Activated naive CD4-positive, alpha-beta T cell treated with anti-CD3 and anti-CD28 coated beads, Interleukin-2, amount 50 U/mL, for 72 hours (primary cell): ENCODE measurements at regions not wholly inside any gene's neighbourhood (a gene's known extent, or its start where the extent isn't known, plus 50 kb on each side); places are given as distances from the start of the nearest gene placed in this dataset.

Experiments used
- ATAC-seq, 2 donors: fragments of 150-1000 bp; cut with Tn5 transposase; 2 replicates each; pipeline ENCODE4 v1.10.0; 2021; ENCODE audit warnings: mild to moderate bottlenecking in 2 of 2, moderate library complexity in 2 of 2
- DNase-seq, 2 donors: peaks; one replicate each; pipeline ENCODE4 v3.0.0; 2021 to 2022; ENCODE audit warnings: low spot score in 2 of 2
- H3K27ac Mint-ChIP-seq, 2 donors: one replicate each; pipeline ENCODE4 v1.8.0; 2022; ENCODE audit warnings: mild to moderate bottlenecking in 2 of 2, mixed read lengths in 2 of 2
- H3K36me3 Mint-ChIP-seq, 2 donors: one replicate each; pipeline ENCODE4 v1.8.0; 2022; ENCODE audit warnings: mixed read lengths in 2 of 2
- H3K9me3 Mint-ChIP-seq, 2 donors: one replicate each; pipeline ENCODE4 v1.8.0; 2022; ENCODE audit warnings: mixed read lengths in 2 of 2

DNA sequence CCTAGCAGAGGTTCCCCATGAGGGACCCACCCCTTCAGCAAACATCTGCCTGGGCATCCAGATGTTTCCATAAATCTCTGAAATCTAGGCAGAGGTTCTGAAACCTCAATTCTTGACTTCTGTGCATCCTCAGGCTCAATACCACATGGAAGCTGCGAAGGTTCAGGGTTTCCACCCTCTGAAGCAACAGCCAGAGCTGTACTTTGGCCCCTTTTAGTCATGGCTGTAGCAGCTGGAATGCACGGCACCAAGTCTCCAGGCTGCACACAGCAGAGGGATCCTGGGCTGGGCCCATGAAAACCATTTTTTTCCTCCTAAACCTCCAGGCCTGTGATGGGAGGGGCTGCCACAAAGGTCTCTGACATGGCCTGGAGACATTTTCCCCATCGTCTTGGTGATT lies 93.0 kb upstream of the FIGN start:
- H3K9me3 Mint-ChIP-seq: peaks cover 22 to 29% of the 10 kb centered on the region in 2 donors
- H3K27ac Mint-ChIP-seq: no peak overlapping the region
- no peak for ATAC-seq
- H3K36me3 Mint-ChIP-seq: no peaks in the 10 kb centered on the region
- DNase-seq: no peak

DNA sequence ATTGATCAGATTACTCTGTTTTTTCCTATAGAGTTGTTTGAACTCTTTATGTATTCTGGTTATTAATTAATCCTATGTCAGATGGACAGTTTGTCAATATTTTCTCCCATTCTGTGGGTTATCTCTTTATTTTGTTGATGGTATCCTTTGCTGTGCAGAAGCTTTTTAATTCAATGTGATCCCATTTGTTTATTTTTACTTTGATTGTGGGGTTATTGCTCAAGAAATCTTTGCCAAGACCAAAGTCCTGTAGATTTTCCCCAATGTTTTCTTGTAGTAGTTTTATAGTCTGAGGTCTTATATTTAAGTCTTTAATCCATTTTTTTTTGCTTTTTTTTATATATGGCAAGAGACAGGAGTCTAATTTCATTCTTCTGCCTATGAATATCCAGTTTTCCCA lies 86.2 kb upstream of the FIGN start:
- Mint-ChIP-seq H3K27ac (no peak overlapping the region), H3K9me3 (peaks cover 4 to 30% of the 10 kb centered on the region in 2 donors), H3K36me3 (peaks cover 0 to 5% of the 10 kb centered on the region in 2 donors)
- DNase-seq: no peak
- no peak for ATAC-seq

DNA sequence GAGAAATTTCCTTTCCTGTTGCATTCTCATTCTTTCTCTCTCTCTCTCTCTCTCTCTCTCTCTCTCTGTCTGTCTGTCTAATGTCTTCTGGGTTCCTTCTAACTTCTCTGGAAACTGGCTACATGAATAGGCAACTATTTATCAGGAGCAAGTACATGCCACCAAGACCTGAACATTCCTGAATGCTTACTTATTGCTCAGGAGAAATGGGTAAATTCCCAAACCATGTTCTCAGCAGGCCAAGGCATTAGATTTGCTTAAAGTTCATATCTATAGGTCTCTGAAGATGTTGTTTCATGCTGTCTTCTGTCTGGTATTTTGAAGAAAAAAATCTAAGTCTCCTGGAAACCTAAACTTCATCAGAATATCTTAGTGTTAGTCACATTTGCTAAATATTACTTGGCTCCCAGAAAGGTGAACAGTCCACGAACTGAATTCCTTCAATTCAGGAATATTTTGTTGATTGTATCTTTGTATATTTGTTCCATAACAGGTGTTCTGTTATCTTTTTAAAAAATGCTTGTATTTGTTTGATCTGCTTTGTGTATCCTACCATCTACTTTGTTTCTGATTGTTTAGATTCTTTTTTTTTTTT lies 77.2 kb upstream of the FIGN start:
- no peak for ATAC-seq
- Mint-ChIP-seq H3K9me3 (peaks cover 21 to 23% of the 10 kb centered on the region in 2 donors), H3K27ac (no peak overlapping the region), H3K36me3 (peaks cover 0 to 5% of the 10 kb centered on the region in 2 donors)
- DNase-seq: no peak

DNA sequence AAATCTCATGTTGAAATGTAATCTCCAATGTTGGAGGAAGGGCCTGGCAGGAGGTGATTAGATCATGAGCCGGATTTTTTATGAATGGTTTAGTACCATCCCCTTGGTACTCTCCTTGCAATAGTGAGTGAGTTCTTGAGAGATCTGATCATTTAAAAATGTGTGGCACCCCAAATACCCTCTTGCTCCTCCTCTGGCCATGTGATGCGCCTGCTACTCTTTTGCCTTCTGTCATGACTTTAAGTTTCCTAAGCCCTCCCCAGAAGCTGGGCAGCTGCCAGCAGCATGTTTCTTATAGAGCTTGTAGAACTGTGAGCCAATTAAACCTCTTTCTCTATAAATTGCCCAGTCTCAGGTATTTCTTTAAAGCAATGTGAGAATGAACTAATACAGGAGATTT lies 72.6 kb upstream of the FIGN start:
- ATAC-seq: no peak
- peaks cover 19 to 20% of the 10 kb centered on the region in 2 donors for H3K9me3 Mint-ChIP-seq
- no peak for DNase-seq
- H3K36me3 Mint-ChIP-seq: no peaks in the 10 kb centered on the region
- no peak overlapping the region for H3K27ac Mint-ChIP-seq

DNA sequence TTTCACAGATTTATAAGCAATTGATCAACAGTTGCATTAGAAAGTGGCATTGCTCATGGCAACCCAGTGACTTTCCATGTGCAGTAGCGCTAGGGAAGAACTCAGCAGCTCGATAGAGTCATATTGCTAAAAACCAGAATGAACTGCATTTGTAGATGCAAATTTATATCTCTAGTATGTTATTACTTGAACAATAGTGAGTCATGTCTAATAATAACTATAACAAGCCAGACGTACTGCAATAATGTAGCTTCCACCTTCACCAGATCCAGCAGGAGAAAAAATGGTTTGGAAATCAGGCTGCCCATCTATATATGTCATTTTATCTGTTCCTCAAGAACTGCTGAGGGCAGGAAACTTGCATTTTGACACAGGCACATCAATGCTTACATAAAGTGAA lies 66.5 kb upstream of the FIGN start:
- ATAC-seq (no peak), DNase-seq (no peak)
- H3K36me3 Mint-ChIP-seq: no peaks in the 10 kb centered on the region
- H3K9me3 Mint-ChIP-seq: peaks cover 0 to 9% of the 10 kb centered on the region in 2 donors
- no peak overlapping the region for H3K27ac Mint-ChIP-seq

DNA sequence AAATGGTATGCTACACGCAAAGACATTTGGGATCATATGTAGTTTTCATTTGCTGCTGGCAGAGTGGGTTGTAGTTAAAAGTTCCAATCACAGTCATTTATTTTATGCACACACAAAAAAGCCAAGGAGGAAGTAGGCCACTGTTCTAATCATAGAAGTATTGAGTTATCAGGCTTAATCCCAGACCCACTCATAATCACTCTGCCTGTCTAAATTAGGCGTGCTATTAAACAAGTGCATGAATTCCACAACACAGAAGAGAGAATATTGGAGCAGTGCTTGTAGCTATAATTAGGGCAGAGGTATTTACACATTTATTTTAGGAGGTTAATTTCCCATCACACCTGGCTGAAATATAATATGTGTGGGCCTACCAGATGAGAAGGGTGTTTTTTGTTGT lies 65.7 kb upstream of the FIGN start:
- DNase-seq (no peak), ATAC-seq (no peak)
- peaks cover 0 to 12% of the 10 kb centered on the region in 2 donors for H3K9me3 Mint-ChIP-seq
- H3K36me3 Mint-ChIP-seq: no peaks in the 10 kb centered on the region
- H3K27ac Mint-ChIP-seq: no peak overlapping the region

DNA sequence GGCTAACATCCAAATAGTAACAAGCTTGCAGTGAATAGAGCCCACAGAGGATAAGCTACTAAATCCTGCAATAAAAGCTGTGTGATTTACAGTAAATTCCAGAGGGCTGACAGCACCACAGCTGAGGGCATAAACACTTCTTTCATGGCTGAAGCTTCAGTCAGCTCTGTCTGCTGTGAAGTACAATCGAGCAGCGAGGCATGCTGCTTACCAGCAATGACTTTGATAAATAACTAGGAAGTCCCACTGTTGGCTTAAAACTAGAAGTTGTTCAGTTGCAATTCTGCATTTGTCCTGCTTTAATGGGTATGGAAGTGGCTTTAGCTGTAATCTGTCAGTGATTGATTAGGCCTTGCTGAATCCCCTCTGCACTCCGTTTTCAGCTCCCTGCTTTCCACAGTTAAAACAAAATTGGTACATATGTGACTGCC lies 65.2 kb upstream of the FIGN start:
- peaks cover 0 to 12% of the 10 kb centered on the region in 2 donors for H3K9me3 Mint-ChIP-seq
- DNase-seq (no peak), ATAC-seq (no peak)
- H3K36me3 Mint-ChIP-seq: no peaks in the 10 kb centered on the region
- H3K27ac Mint-ChIP-seq: no peak overlapping the region

DNA sequence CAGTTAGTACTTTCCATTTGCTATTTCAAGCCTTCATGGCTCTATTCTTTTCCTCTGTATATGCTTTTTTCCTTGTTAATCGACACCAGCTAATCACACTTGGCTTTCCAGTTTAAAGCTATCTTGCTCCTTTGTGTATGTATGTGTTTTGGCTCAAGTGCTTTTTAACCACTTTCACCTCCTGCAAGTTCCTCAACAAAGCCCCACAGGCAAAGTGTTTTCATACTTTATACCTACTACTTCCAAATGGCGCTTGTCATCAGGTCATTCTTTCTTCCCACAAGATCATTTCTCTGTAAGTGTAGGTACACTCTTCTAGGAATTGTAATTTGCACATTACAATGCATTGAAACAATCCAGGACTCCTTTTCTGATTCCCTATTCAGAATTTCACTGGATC lies 64.0 kb upstream of the FIGN start:
- DNase-seq: no peak
- Mint-ChIP-seq H3K9me3 (peaks cover 6 to 19% of the 10 kb centered on the region in 2 donors), H3K27ac (no peak overlapping the region), H3K36me3 (no peaks in the 10 kb centered on the region)
- no peak for ATAC-seq

DNA sequence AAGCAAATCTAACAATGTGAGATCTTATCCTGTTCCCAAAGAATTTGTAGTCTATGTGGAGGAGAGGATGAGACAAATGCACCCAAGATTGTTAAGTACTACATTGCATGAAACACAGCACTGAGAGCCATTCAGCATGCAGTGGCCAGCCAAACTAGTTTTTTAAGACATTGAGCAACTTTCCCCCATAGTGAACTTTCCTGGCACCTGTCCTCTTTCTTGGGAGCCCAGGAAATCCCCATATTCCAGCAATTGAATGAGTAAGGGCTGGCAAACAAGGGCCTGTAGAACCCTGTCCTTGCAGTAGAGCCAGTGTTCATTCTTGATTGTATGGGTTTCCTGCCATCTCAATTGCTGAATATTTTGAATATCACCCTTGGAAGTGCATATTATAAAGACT lies 58.8 kb upstream of the FIGN start:
- no peak for ATAC-seq
- no peak overlapping the region for H3K27ac Mint-ChIP-seq

More for the DNA sequence above, 58.8 kb upstream of the FIGN start:
- peaks cover 15 to 28% of the 10 kb centered on the region in 2 donors for H3K9me3 Mint-ChIP-seq
- DNase-seq: no peak
- no peaks in the 10 kb centered on the region for H3K36me3 Mint-ChIP-seq
